GM12875 (cell line): ENCODE measurements at regions not wholly inside any gene's neighbourhood (a gene's known extent, or its start where the extent isn't known, plus 50 kb on each side); places are given as distances from the start of the nearest gene placed in this dataset.

Experiments
- H3K4me3 ChIP-seq: one replicate; pipeline ENCODE4 v1.5.1; 2011; ENCODE audit warnings: low read depth, low read length, control low read depth
- CTCF ChIP-seq: IDR thresholded peaks from 2 replicates; pipeline ENCODE4 v1.5.1; 2011; ENCODE audit warnings: low read depth, mild to moderate bottlenecking, control low read depth, inconsistent platforms, low read length, moderate library complexity, borderline replicate concordance; ENCODE audit not compliant: insufficient read depth

GRCh38 chr2:76558157-76558556 is 847.4 kb upstream of the GCFC2 start:
- no peak overlapping the region for H3K4me3 ChIP-seq
- no peak for TF ChIP-seq CTCF

- no peak for TF ChIP-seq CTCF
- no peak overlapping the region for H3K4me3 ChIP-seq
Observed at GRCh38 chr2:76556018-76556417, 845.3 kb upstream of the GCFC2 start.

- no peak for TF ChIP-seq CTCF
- no peak overlapping the region for H3K4me3 ChIP-seq
Observed at GRCh38 chr2:76546207-76546606, 835.5 kb upstream of the GCFC2 start.

GRCh38 chr2:76544901-76545300 is 834.2 kb upstream of the GCFC2 start:
- H3K4me3 ChIP-seq, result no peak overlapping the region
- no peak for TF ChIP-seq CTCF

- TF ChIP-seq CTCF, result no peak
- no peak overlapping the region for H3K4me3 ChIP-seq
Observed at GRCh38 chr2:76517574-76517909, 806.8 kb upstream of the GCFC2 start.

GRCh38 chr2:76516861-76517573 is 806.3 kb upstream of the GCFC2 start:
- H3K4me3 ChIP-seq, result no peak overlapping the region
- no peak for TF ChIP-seq CTCF

- TF ChIP-seq CTCF, result no peak
Observed at GRCh38 chr2:76512201-76512820, 801.6 kb upstream of the GCFC2 start.

More at GRCh38 chr2:76512201-76512820, 801.6 kb upstream of the GCFC2 start:
- no peak overlapping the region for H3K4me3 ChIP-seq
